Stimulated activated naive CD4-positive, alpha-beta T cell (primary cell): ENCODE measurements at regions not wholly inside any gene's neighbourhood (a gene's known extent, or its start where the extent isn't known, plus 50 kb on each side); places are given as distances from the start of the nearest gene placed in this dataset.
"Not testable (repeated sequence)": the region's sequence is repeated elsewhere in the genome, so short reads cannot be mapped to it uniquely, and the experiment has no call there.

Experiments
- DNase-seq, 6 experiments: peaks; one replicate each; lab custom pipeline; 2025; lab: John Stamatoyannopoulos, UW

DNA sequence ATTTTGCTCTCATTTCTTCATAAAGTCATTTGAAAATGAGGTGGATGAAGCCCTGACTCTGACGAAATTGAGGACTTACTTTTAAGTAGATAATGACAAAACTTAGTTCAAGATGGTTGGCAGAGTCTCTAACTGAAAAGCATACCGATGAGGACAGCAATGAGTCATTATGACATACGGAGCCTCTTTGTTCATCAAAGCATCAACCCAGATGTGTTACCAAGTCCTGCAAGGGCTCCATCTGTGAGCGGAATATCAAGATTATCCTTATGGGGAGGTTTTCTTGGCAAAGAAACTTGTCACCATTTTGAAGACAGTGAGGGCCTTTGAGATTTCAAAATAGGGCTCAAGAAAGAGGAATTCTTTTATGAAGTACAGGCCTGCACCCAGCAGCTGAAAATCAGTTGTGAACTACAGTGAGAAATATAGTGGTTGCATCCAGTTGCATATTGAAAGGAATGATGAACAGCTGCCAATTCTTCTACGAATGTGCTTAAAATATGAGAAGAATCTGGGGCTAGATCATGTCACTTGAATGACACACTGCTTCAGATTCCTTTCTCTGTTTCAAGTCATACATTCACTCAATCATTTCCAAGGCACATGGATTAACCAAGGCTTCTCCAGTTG lies 86.6 kb upstream of the SLC24A2 start:
- DNase-seq, result no peak

DNA sequence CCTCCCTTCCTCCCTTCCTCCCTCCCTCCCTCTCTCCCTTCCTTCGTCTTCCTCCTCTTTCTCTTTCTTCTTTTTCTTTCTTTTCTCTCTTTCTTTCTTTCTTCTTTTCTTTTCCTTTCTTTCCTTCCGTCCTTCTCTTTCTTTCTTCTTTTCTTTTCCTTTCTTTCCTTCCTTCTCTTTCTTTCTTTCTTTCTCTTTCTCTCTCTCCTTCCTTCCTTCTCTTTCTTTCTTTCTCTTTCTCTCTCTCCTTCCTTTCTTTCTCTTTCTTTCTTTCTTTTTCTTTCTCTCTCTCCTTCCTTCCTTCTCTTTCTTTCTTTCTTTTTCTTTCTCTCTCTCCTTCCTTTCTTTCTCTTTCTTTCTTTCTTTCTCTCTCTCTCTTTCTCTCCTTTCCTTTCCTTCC lies 84.4 kb upstream of the SLC24A2 start:
- DNase-seq, result not testable (repeated sequence)

GRCh38 chr9:19870988-19871387 lies 82.2 kb upstream of the SLC24A2 start:
- DNase-seq, result no peak

- DNase-seq, result no peak
These were observed 52.1 kb upstream of the SLC24A2 start for GRCh38 chr9:19840953-19841352.
